CD14-positive monocyte (primary cell): ENCODE measurements at regions not wholly inside any gene's neighbourhood (a gene's known extent, or its start where the extent isn't known, plus 50 kb on each side); places are given as distances from the start of the nearest gene placed in this dataset.

Source experiments
- DNase-seq, 3 donors: peaks; one replicate each; pipeline ENCODE4 v3.0.0-alpha.2; 2011 to 2022
- H2AFZ ChIP-seq: 2 replicates; pipeline ENCODE4 v1.6.0; 2012; ENCODE audit warnings: mild to moderate bottlenecking, low read depth, low read length, inconsistent platforms; ENCODE audit not compliant: insufficient read depth, poor library complexity, severe bottlenecking
- H3K27ac ChIP-seq, 2 donors: 1 replicate in 1 of 2; 2 replicates in 1 of 2; pipeline ENCODE4 v1.5.1; 2012 to 2013; ENCODE audit warnings: low read length in 2 of 2, control low read depth in 1 of 2, inconsistent platforms in 1 of 2, low read depth in 1 of 2, mild to moderate bottlenecking in 1 of 2
- H3K27me3 ChIP-seq, 2 donors: one replicate each; pipeline versions ENCODE4 v1.6.0 to v1.6.1; 2011 to 2013; ENCODE audit warnings: low read length in 2 of 2; ENCODE audit not compliant: control insufficient read depth in 2 of 2, insufficient read depth in 2 of 2
- H3K36me3 ChIP-seq, 2 donors: replicated peaks in 1 of 2; 1 replicate in 1 of 2; 2 replicates in 1 of 2; pipeline versions ENCODE4 v1.5.1 to v1.6.1; 2012 to 2013; ENCODE audit warnings: low read length in 2 of 2, control low read depth in 1 of 2, inconsistent platforms in 1 of 2, mild to moderate bottlenecking in 1 of 2; ENCODE audit not compliant: insufficient read depth in 2 of 2, control insufficient read depth in 1 of 2
- H3K4me1 ChIP-seq, 2 donors: 1 replicate in 1 of 2; 2 replicates in 1 of 2; pipeline versions ENCODE4 v1.5.1 to v1.6.1; 2012 to 2013; ENCODE audit warnings: low read length in 2 of 2, control low read depth in 1 of 2, inconsistent platforms in 1 of 2, mild to moderate bottlenecking in 1 of 2, moderate library complexity in 1 of 2; ENCODE audit not compliant: insufficient read depth in 2 of 2, control insufficient read depth in 1 of 2
- H3K4me2 ChIP-seq: replicated peaks from 2 replicates; pipeline ENCODE3; 2012; ENCODE audit warnings: low read length, moderate library complexity, mild to moderate bottlenecking; ENCODE audit not compliant: poor library complexity, severe bottlenecking; ENCODE audit errors: extremely low read depth
- H3K4me3 ChIP-seq, 3 experiments: fragments of 200-600 bp in 1 of 3; sonication (generic) in 1 of 3; replicated peaks in 1 of 3; 1 replicate in 2 of 3; 2 replicates in 1 of 3; pipeline ENCODE4 v1.5.1; 2011 to 2013; ENCODE audit warnings: low read length in 3 of 3, mild to moderate bottlenecking in 3 of 3, control low read depth in 2 of 3, low read depth in 2 of 3, inconsistent platforms in 1 of 3, moderate library complexity in 1 of 3
- H3K79me2 ChIP-seq: 2 replicates; pipeline ENCODE4 v1.6.0; 2012; ENCODE audit warnings: mild to moderate bottlenecking, control low read depth, inconsistent platforms, low read length, moderate library complexity; ENCODE audit not compliant: insufficient read depth
- H3K9ac ChIP-seq: 2 replicates; pipeline ENCODE4 v1.6.0; 2017; ENCODE audit warnings: low read length, mild to moderate bottlenecking; ENCODE audit not compliant: insufficient read depth, poor library complexity, severe bottlenecking
- H3K9me3 ChIP-seq, 2 donors: replicated peaks in 1 of 2; 1 replicate in 1 of 2; 2 replicates in 1 of 2; pipeline versions ENCODE4 v1.5.1 to v1.6.1; 2012 to 2013; ENCODE audit warnings: low read length in 2 of 2, control low read depth in 1 of 2; ENCODE audit not compliant: control insufficient read depth in 1 of 2, insufficient read depth in 1 of 2
- H4K20me1 ChIP-seq: 2 replicates; pipeline ENCODE4 v1.6.0; 2012; ENCODE audit warnings: mild to moderate bottlenecking, low read length, control low read depth, moderate library complexity; ENCODE audit not compliant: insufficient read depth
- H3K27ac Mint-ChIP-seq, 7 donors: one replicate each; pipeline ENCODE4 v1.8.0; 2020; ENCODE audit warnings: mild to moderate bottlenecking in 7 of 7, mixed read lengths in 7 of 7, moderate library complexity in 6 of 7, inconsistent platforms in 2 of 7
- H3K27me3 Mint-ChIP-seq, 3 donors: one replicate each; pipeline ENCODE4 v1.8.0; 2021 to 2022; ENCODE audit warnings: low read depth in 3 of 3, mild to moderate bottlenecking in 3 of 3, mixed read lengths in 3 of 3, moderate library complexity in 3 of 3, inconsistent platforms in 1 of 3
- H3K36me3 Mint-ChIP-seq, 2 donors: one replicate each; pipeline ENCODE4 v1.8.0; 2020; ENCODE audit warnings: mixed read lengths in 2 of 2, inconsistent platforms in 1 of 2, mild to moderate bottlenecking in 1 of 2
- H3K4me1 Mint-ChIP-seq: one replicate; pipeline ENCODE4 v1.8.0; 2020; ENCODE audit warnings: mild to moderate bottlenecking, mixed read lengths
- H3K4me3 Mint-ChIP-seq, 2 donors: one replicate each; pipeline ENCODE4 v1.8.0; 2020; ENCODE audit warnings: mild to moderate bottlenecking in 2 of 2, mixed read lengths in 2 of 2, moderate library complexity in 1 of 2
- H3K9me3 Mint-ChIP-seq, 7 donors: one replicate each; pipeline ENCODE4 v1.8.0; 2020 to 2022; ENCODE audit warnings: mixed read lengths in 7 of 7, mild to moderate bottlenecking in 6 of 7, moderate library complexity in 6 of 7, inconsistent platforms in 2 of 7
- CTCF ChIP-seq: fragments of 200-600 bp; IDR thresholded peaks from one replicate; pipeline ENCODE4 v1.8.0; 2022; ENCODE audit warnings: antibody characterized with exemption, mild to moderate bottlenecking
- WGBS: methylation state at CpG from one replicate; pipeline ENCODE4 v1.1.5; 2013; ENCODE audit warnings: missing lambda C conversion rate; ENCODE audit not compliant: insufficient coverage; 5-methylcytosine and 5-hydroxymethylcytosine counted together
- intact Hi-C, 2 donors: fragments of 100-400 bp; cut with micrococcal nuclease; formaldehyde crosslinking; loops; one replicate each; pipeline versions ENCODE4 v1.15.0 to v1.15.1; 2023

- Histone ChIP-seq H3K36me3 (no peaks in the 10 kb centered on the region), H4K20me1 (no peaks in the 10 kb centered on the region), H3K27me3 (no peaks in the 10 kb centered on the region), H3K4me3 (no peak overlapping the region), H3K27ac (no peak overlapping the region), H3K4me1 (peaks cover 0 to 6% of the 10 kb centered on the region in 2 donors), H3K9me3 (no peaks in the 10 kb centered on the region), H3K4me2 (no peak overlapping the region), H3K9ac (no peak overlapping the region), H2AFZ (no peak overlapping the region), H3K79me2 (no peaks in the 10 kb centered on the region)
- WGBS, result 100% methylated on average over 4 of the region's 5 CpGs
- peaks cover 6% of the 10 kb centered on the region for H3K4me1 Mint-ChIP-seq
- peaks cover 0 to 3% (median 0%) of the 10 kb centered on the region in 7 donors for H3K9me3 Mint-ChIP-seq
- no peak for DNase-seq
- no peaks in the 10 kb centered on the region for H3K27me3 Mint-ChIP-seq
- intact Hi-C loops, result no loop called here
- no peak overlapping the region for H3K27ac Mint-ChIP-seq
- H3K4me3 Mint-ChIP-seq, result no peak overlapping the region
- no peaks in the 10 kb centered on the region for H3K36me3 Mint-ChIP-seq
- no peak for TF ChIP-seq CTCF
Observed at GRCh38 chr13:106681997-106682396, 114.1 kb upstream of the ARGLU1 start.

DNA sequence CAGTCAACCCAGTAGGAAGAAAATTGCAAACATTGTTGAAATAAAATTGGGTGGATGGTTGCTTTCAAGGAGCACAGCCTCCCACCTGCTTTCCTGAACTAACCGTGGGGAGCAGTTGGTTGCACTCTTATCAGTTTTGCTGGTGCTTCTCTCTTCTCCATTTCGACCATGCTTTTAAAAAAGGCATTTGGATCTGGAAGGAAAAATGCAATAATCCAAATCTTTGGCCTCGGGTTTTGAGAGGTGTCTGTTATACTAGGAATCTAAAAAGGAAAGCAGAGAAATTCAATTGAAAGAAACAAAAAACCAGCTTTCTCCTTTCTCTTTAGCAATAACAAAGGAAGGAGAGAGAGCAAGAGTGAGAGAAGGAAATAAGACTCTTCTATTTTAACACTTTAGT is 113.6 kb upstream of the ARGLU1 start:
- peaks cover 0 to 3% (median 0%) of the 10 kb centered on the region in 7 donors for H3K9me3 Mint-ChIP-seq
- Histone ChIP-seq H3K79me2 (no peaks in the 10 kb centered on the region), H3K4me2 (no peak overlapping the region), H3K9me3 (no peaks in the 10 kb centered on the region), H3K4me1 (peaks cover 0 to 6% of the 10 kb centered on the region in 2 donors), H4K20me1 (no peaks in the 10 kb centered on the region), H3K27me3 (no peaks in the 10 kb centered on the region), H3K9ac (no peak overlapping the region), H3K36me3 (no peaks in the 10 kb centered on the region), H3K27ac (no peak overlapping the region), H3K4me3 (no peak overlapping the region), H2AFZ (no peak overlapping the region)
- DNase-seq, result no peak
- no peak overlapping the region for H3K4me3 Mint-ChIP-seq
- no peaks in the 10 kb centered on the region for H3K36me3 Mint-ChIP-seq
- TF ChIP-seq CTCF, result no peak
- peaks cover 6% of the 10 kb centered on the region for H3K4me1 Mint-ChIP-seq
- WGBS, result no CpG with 5 or more reads among the region's 3 CpGs
- H3K27me3 Mint-ChIP-seq, result no peaks in the 10 kb centered on the region
- no peak overlapping the region for H3K27ac Mint-ChIP-seq
- intact Hi-C loops, result no loop called here
